ENCODE measurements at regions not wholly inside any gene's neighbourhood (a gene's known extent, or its start where the extent isn't known, plus 50 kb on each side); places are given as distances from the start of the nearest gene placed in this dataset.

- DNase-seq: no peak
Measured at GRCh38 chr1:25055324-25055780, 125.3 kb upstream of the RUNX3 start.

- DNase-seq: no peak
Measured at GRCh38 chr1:25054526-25055323, 124.6 kb upstream of the RUNX3 start.

- DNase-seq: no peak
Measured at GRCh38 chr1:25053576-25054250, 123.6 kb upstream of the RUNX3 start.

- DNase-seq: no peak
Measured at GRCh38 chr1:25051906-25052305, 121.8 kb upstream of the RUNX3 start.

GRCh38 chr1:25051504-25051903 is 121.4 kb upstream of the RUNX3 start:
- peak; percentile 52 for DNase-seq

GRCh38 chr1:25050165-25050564 is 120.1 kb upstream of the RUNX3 start:
- DNase-seq: no peak

GRCh38 chr1:25049190-25049589 is 119.1 kb upstream of the RUNX3 start:
- no peak for DNase-seq

- DNase-seq: no peak
Measured at GRCh38 chr1:25048728-25049127, 118.7 kb upstream of the RUNX3 start.

GRCh38 chr1:25047506-25048240 is 117.6 kb upstream of the RUNX3 start:
- DNase-seq: no peak

- DNase-seq: no peak
Measured at GRCh38 chr1:25046194-25046532, 116.1 kb upstream of the RUNX3 start.

GRCh38 chr1:25045480-25046193 is 115.6 kb upstream of the RUNX3 start:
- DNase-seq: no peak

GRCh38 chr1:25043228-25043580 is 113.1 kb upstream of the RUNX3 start:
- DNase-seq: no peak

- no peak for DNase-seq
Measured at GRCh38 chr1:25042331-25043227, 112.5 kb upstream of the RUNX3 start.

- DNase-seq: no peak
Measured at GRCh38 chr1:25041916-25042315, 111.8 kb upstream of the RUNX3 start.

- no peak for DNase-seq
Measured at GRCh38 chr1:25040122-25040685, 110.1 kb upstream of the RUNX3 start.

GRCh38 chr1:25039229-25039628 is 109.2 kb upstream of the RUNX3 start:
- no peak for DNase-seq

- DNase-seq: no peak
Measured at GRCh38 chr1:25038699-25039098, 108.6 kb upstream of the RUNX3 start.

- DNase-seq: no peak
Measured at GRCh38 chr1:25037174-25038074, 107.3 kb upstream of the RUNX3 start.

- no peak for DNase-seq
Measured at GRCh38 chr1:25036117-25036546, 106.1 kb upstream of the RUNX3 start.

- DNase-seq: no peak
Measured at GRCh38 chr1:25035523-25036116, 105.5 kb upstream of the RUNX3 start.

All from DMS153 (cell line).